ENCODE measurements at regions not wholly inside any gene's neighbourhood (a gene's known extent, or its start where the extent isn't known, plus 50 kb on each side); places are given as distances from the start of the nearest gene placed in this dataset.
"Not testable (repeated sequence)": the region's sequence is repeated elsewhere in the genome, so short reads cannot be mapped to it uniquely, and the experiment has no call there.

DNA sequence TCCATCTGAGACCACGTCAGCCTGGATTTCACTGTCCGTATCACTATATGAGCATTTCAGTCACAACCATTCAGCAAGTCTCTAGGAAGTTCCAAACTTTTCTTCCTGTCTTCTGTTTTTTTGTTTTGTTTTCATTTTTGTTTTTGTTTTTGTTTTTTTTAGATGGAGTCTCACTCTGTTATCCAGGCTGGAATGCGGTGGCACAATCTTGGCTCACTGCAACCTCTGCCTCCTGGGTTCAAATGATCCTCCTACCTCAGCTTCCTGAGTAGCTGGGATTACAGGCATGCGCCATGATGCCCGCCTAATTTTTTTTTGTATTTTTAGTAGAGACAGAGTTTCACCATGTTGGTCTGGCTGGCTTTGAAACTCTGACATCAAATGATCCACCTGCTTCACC lies 1715.9 kb downstream of the SPATA31A7 start:
- H3K36me3 ChIP-seq (ENCODE audit: control insufficient read depth in 3 of 3, insufficient read depth in 2 of 3, low read depth in 1 of 3, low read length in 3 of 3); H3K9me3 ChIP-seq (ENCODE audit: control insufficient read depth in 2 of 2, insufficient read depth in 1 of 2, low read depth in 1 of 2, low read length in 1 of 2); H3K4me3 ChIP-seq (ENCODE audit: low read depth in 1 of 3, low read length in 3 of 3); FAIRE-seq; H3K4me1 ChIP-seq (ENCODE audit: control insufficient read depth in 3 of 3, insufficient read depth in 2 of 3, low read depth in 1 of 3, low read length in 2 of 3); DNase-seq; H3K27me3 ChIP-seq (ENCODE audit: control insufficient read depth in 3 of 3, insufficient read depth in 3 of 3, low read length in 3 of 3); H3K27ac ChIP-seq (ENCODE audit: low read depth in 1 of 3, low read length in 2 of 3): not testable (repeated sequence)
- WGBS, 3 donors: 85 to 98% (median 87%) methylated on average over 1 to 3 of the region's 5 CpGs

DNA sequence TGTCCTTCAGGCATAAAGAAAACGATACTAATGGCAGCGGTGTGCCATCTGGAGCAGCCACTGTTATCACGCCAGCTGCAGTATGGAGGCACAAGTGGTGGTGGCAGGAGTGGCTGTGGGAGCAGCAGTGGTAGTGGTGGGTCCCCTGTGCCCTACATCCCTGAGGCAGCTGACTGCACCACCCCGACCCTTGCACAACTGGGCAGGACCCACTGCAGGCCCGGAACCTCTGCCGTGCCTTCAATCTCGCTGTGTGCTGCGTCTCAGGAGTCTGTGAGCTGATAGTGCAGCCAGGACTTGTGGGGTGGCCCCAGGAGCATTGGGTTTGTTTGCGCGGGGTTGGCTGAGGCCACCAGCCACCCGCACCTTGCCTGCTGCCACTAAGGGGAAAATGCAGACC lies 1718.0 kb downstream of the SPATA31A7 start:
- not testable (repeated sequence) for H3K4me1 ChIP-seq (ENCODE audit: control insufficient read depth in 3 of 3, insufficient read depth in 2 of 3, low read depth in 1 of 3, low read length in 2 of 3); DNase-seq; H3K4me3 ChIP-seq (ENCODE audit: low read depth in 1 of 3, low read length in 3 of 3); FAIRE-seq; H3K36me3 ChIP-seq (ENCODE audit: control insufficient read depth in 3 of 3, insufficient read depth in 2 of 3, low read depth in 1 of 3, low read length in 3 of 3); H3K27ac ChIP-seq (ENCODE audit: low read depth in 1 of 3, low read length in 2 of 3); H3K27me3 ChIP-seq (ENCODE audit: control insufficient read depth in 3 of 3, insufficient read depth in 3 of 3, low read length in 3 of 3); H3K9me3 ChIP-seq (ENCODE audit: control insufficient read depth in 2 of 2, insufficient read depth in 1 of 2, low read depth in 1 of 2, low read length in 1 of 2)
- 80 to 91% (median 81%) methylated on average over 5 to 7 of the region's 11 CpGs for WGBS, 3 donors

DNA sequence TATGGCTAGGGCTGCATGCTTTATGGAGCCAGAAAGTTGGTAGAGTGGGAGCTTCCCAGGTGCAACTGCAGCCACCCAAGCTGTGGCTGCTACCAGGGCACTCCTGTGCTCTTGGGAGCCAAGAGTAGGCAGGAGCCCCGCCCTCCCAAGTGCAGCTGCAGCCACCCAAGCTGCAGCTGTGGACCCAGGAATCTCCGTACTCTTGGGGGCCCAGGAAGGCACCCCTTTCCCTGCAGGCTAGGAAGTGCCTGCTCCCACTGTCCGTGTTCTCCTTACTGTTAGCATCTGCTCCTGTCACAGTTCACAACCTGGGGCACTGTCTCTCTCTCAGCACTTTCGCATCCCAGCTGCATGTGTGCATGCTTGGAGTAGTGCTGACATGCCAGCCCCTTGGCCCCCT lies 1718.4 kb downstream of the SPATA31A7 start:
- not testable (repeated sequence) for H3K4me3 ChIP-seq (ENCODE audit: low read depth in 1 of 3, low read length in 3 of 3); H3K27ac ChIP-seq (ENCODE audit: low read depth in 1 of 3, low read length in 2 of 3); H3K4me1 ChIP-seq (ENCODE audit: control insufficient read depth in 3 of 3, insufficient read depth in 2 of 3, low read depth in 1 of 3, low read length in 2 of 3); DNase-seq; H3K9me3 ChIP-seq (ENCODE audit: control insufficient read depth in 2 of 2, insufficient read depth in 1 of 2, low read depth in 1 of 2, low read length in 1 of 2); H3K27me3 ChIP-seq (ENCODE audit: control insufficient read depth in 3 of 3, insufficient read depth in 3 of 3, low read length in 3 of 3); FAIRE-seq; H3K36me3 ChIP-seq (ENCODE audit: control insufficient read depth in 3 of 3, insufficient read depth in 2 of 3, low read depth in 1 of 3, low read length in 3 of 3)
- 77 to 90% (median 85%) methylated on average over 1 to 2 of the region's 4 CpGs for WGBS, 3 donors

DNA sequence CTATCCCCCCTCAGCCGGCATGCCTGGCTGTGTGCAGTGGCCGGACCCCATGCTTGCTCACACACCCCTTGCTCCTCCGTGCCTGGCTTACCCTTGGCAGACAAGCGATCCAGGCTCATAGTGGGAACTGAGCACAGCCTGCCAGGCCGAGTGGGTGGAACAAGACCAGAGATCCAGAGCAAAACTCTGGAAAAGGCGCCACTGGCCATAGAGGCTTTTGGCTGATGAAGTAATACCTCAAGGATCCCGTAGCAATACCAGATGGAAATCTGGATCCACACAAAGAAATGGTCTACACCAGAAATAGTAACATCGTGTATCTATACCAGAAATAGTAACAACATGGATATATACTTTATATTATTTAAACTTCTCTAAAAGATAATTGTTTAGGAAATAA lies 1719.6 kb downstream of the SPATA31A7 start:
- not testable (repeated sequence) for DNase-seq; H3K27ac ChIP-seq (ENCODE audit: low read depth in 1 of 3, low read length in 2 of 3); H3K9me3 ChIP-seq (ENCODE audit: control insufficient read depth in 2 of 2, insufficient read depth in 1 of 2, low read depth in 1 of 2, low read length in 1 of 2); H3K27me3 ChIP-seq (ENCODE audit: control insufficient read depth in 3 of 3, insufficient read depth in 3 of 3, low read length in 3 of 3); H3K36me3 ChIP-seq (ENCODE audit: control insufficient read depth in 3 of 3, insufficient read depth in 2 of 3, low read depth in 1 of 3, low read length in 3 of 3); H3K4me3 ChIP-seq (ENCODE audit: low read depth in 1 of 3, low read length in 3 of 3); H3K4me1 ChIP-seq (ENCODE audit: control insufficient read depth in 3 of 3, insufficient read depth in 2 of 3, low read depth in 1 of 3, low read length in 2 of 3); FAIRE-seq
- 85 to 86% (median 85%) methylated on average over 3 to 4 of the region's 8 CpGs for WGBS, 3 donors

DNA sequence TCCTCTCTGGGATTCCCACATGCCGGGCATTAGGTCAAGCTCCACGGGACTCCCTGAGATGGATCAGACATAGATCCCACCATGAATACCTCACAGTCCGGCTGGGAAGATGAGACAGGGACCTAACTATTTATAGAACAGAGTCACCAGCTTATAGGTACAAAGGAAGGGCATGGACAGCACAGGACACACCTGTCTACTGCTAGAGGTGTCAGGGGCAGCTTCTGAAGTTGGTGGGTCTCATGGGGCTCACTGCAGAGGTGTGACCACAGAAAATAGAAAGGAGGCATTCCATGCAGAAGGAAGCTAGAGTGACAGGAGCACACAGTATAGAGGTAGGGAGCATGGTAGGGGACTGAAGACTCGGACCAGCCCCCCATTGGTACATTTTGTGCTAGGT lies 1722.4 kb downstream of the SPATA31A7 start:
- no CpG with 5 or more reads among the region's 4 CpGs for WGBS, 3 donors
- not testable (repeated sequence) for H3K4me3 ChIP-seq (ENCODE audit: low read depth in 1 of 3, low read length in 3 of 3); H3K36me3 ChIP-seq (ENCODE audit: control insufficient read depth in 3 of 3, insufficient read depth in 2 of 3, low read depth in 1 of 3, low read length in 3 of 3); H3K9me3 ChIP-seq (ENCODE audit: control insufficient read depth in 2 of 2, insufficient read depth in 1 of 2, low read depth in 1 of 2, low read length in 1 of 2); FAIRE-seq; H3K27ac ChIP-seq (ENCODE audit: low read depth in 1 of 3, low read length in 2 of 3); H3K27me3 ChIP-seq (ENCODE audit: control insufficient read depth in 3 of 3, insufficient read depth in 3 of 3, low read length in 3 of 3); H3K4me1 ChIP-seq (ENCODE audit: control insufficient read depth in 3 of 3, insufficient read depth in 2 of 3, low read depth in 1 of 3, low read length in 2 of 3); DNase-seq

DNA sequence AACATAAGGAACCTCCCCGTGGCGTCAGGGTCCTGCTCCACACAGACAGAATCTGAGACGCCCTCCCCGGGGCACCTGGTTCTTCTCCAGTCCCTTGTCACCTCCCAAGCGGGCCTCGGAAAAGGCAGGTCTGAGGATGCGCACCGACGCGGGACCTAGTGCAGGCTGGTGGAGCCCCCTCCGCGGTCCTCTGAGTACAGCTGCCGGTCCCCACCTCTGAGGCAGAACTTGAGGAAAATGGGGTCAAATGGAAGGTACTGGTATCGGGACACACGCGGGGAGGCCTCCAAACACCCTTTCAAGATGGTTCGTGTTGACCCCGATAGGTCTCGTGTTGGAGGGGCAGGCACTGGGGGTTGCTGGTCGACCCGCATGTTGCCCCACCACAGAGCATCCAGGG lies 1725.3 kb downstream of the SPATA31A7 start:
- not testable (repeated sequence) for FAIRE-seq; DNase-seq; H3K36me3 ChIP-seq (ENCODE audit: control insufficient read depth in 3 of 3, insufficient read depth in 2 of 3, low read depth in 1 of 3, low read length in 3 of 3); H3K4me1 ChIP-seq (ENCODE audit: control insufficient read depth in 3 of 3, insufficient read depth in 2 of 3, low read depth in 1 of 3, low read length in 2 of 3); H3K4me3 ChIP-seq (ENCODE audit: low read depth in 1 of 3, low read length in 3 of 3); H3K27me3 ChIP-seq (ENCODE audit: control insufficient read depth in 3 of 3, insufficient read depth in 3 of 3, low read length in 3 of 3); H3K27ac ChIP-seq (ENCODE audit: low read depth in 1 of 3, low read length in 2 of 3); H3K9me3 ChIP-seq (ENCODE audit: control insufficient read depth in 2 of 2, insufficient read depth in 1 of 2, low read depth in 1 of 2, low read length in 1 of 2)
- 40 to 47% (median 43%) methylated on average over 9 to 11 of the region's 21 CpGs for WGBS, 3 donors

DNA sequence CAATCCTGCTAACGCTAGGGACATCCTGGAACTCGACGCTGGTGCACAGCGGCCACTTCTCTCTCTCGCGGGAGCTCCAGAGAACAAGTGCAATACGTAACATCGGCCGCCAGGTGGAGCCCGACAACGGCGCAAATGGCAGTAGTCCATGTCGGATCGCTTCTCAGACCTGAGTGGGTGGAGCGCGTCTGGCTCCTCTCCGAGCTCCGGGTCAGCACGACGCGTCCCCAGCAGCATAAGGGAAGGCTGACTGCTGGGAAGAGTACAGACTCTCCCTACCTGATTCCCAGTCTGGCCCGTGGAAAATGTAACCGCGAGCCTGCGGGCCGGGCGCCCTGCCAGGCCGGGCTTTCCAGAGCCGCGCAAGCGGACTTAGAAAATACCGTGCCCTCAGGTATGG lies 1725.8 kb downstream of the SPATA31A7 start:
- not testable (repeated sequence) for H3K36me3 ChIP-seq (ENCODE audit: control insufficient read depth in 3 of 3, insufficient read depth in 2 of 3, low read depth in 1 of 3, low read length in 3 of 3); H3K4me1 ChIP-seq (ENCODE audit: control insufficient read depth in 3 of 3, insufficient read depth in 2 of 3, low read depth in 1 of 3, low read length in 2 of 3); H3K27me3 ChIP-seq (ENCODE audit: control insufficient read depth in 3 of 3, insufficient read depth in 3 of 3, low read length in 3 of 3); FAIRE-seq; H3K4me3 ChIP-seq (ENCODE audit: low read depth in 1 of 3, low read length in 3 of 3); DNase-seq; H3K27ac ChIP-seq (ENCODE audit: low read depth in 1 of 3, low read length in 2 of 3); H3K9me3 ChIP-seq (ENCODE audit: control insufficient read depth in 2 of 2, insufficient read depth in 1 of 2, low read depth in 1 of 2, low read length in 1 of 2)
- WGBS, 3 donors: 6 to 20% methylated on average over 1 to 14 of the region's 32 CpGs; no CpG with 5 or more reads in 1 of the 3 donors

DNA sequence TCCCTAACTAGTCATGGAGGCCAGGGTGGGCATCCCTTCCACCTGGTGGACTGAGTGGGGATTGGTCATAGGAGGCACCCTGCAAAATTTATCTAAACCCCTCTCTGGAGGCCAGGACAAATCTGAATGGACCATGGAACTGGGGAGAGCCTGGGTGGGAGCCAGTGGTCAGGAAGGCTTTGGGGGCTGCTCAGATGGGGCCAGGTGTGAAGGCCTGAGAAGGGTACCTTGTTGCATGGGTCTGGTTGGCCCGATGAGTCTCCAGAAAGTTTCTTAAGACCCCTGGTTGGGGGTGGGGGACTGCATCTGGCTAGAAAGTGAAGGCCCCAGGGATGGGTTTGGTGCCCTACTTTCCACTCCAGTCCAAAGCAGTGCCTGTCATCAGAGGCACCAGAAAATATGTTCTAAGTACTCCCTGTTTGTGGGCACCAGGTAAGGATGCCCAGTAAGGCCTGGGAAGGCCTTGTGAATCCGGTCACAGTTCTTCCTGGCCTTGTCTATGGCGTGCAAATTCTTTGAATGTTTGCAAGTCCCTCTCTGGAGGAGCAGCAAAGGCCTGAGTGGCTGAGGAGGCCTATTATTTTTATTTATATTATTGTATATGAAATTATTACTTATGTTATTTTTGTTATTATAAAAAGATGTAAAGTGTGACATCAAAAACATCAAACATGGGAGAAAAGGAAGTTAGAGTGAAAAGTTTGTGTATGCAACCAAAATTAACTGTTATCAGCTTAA lies 1729.0 kb downstream of the SPATA31A7 start:
- not testable (repeated sequence) for H3K27me3 ChIP-seq (ENCODE audit: control insufficient read depth in 3 of 3, insufficient read depth in 3 of 3, low read length in 3 of 3); H3K4me3 ChIP-seq (ENCODE audit: low read depth in 1 of 3, low read length in 3 of 3); FAIRE-seq; H3K36me3 ChIP-seq (ENCODE audit: control insufficient read depth in 3 of 3, insufficient read depth in 2 of 3, low read depth in 1 of 3, low read length in 3 of 3); H3K4me1 ChIP-seq (ENCODE audit: control insufficient read depth in 3 of 3, insufficient read depth in 2 of 3, low read depth in 1 of 3, low read length in 2 of 3); H3K9me3 ChIP-seq (ENCODE audit: control insufficient read depth in 2 of 2, insufficient read depth in 1 of 2, low read depth in 1 of 2, low read length in 1 of 2); DNase-seq; H3K27ac ChIP-seq (ENCODE audit: low read depth in 1 of 3, low read length in 2 of 3)
- 90 to 97% (median 91%) methylated on average over 2 to 3 of the region's 3 CpGs for WGBS, 3 donors

DNA sequence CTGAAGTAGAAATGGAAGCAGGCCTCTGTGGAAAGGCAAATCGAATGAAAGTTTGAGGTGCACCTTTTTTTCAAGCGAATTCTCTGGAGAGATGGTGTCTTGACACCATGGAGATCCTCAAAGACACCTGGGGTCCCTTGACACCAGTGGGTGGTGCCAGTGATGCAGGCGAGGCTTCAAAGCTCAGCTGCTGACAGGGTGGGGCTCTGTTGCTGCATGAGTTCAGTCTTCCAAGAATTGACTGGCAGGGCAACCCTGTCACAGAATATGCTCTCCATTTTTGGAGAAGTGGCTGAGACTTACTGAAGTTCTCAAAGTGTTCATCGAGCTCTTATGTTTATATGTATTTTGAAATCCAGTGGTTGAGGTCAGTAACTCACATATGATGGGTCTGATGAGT lies 1741.6 kb downstream of the SPATA31A7 start:
- WGBS, 3 donors: no CpG with 5 or more reads among the region's 4 CpGs
- H3K27ac ChIP-seq (ENCODE audit: low read depth in 1 of 3, low read length in 2 of 3); H3K27me3 ChIP-seq (ENCODE audit: control insufficient read depth in 3 of 3, insufficient read depth in 3 of 3, low read length in 3 of 3); FAIRE-seq; H3K4me3 ChIP-seq (ENCODE audit: low read depth in 1 of 3, low read length in 3 of 3); DNase-seq; H3K36me3 ChIP-seq (ENCODE audit: control insufficient read depth in 3 of 3, insufficient read depth in 2 of 3, low read depth in 1 of 3, low read length in 3 of 3); H3K4me1 ChIP-seq (ENCODE audit: control insufficient read depth in 3 of 3, insufficient read depth in 2 of 3, low read depth in 1 of 3, low read length in 2 of 3); H3K9me3 ChIP-seq (ENCODE audit: control insufficient read depth in 2 of 2, insufficient read depth in 1 of 2, low read depth in 1 of 2, low read length in 1 of 2): not testable (repeated sequence)

All from small intestine (tissue), 7 donors.